Body of pancreas (tissue), 4 donors: ENCODE measurements at regions not wholly inside any gene's neighbourhood (a gene's known extent, or its start where the extent isn't known, plus 50 kb on each side); places are given as distances from the start of the nearest gene placed in this dataset.

Experiments
- CTCF ChIP-seq, 7 experiments: fragments of 450-650 bp in 4 of 7; fragments of 200-600 bp in 3 of 7; sonication (generic) in 3 of 7; IDR thresholded peaks; one replicate each; pipeline ENCODE4 v1.5.1; 2016 to 2019; ENCODE audit warnings: antibody characterized with exemption in 7 of 7
- POLR2A ChIP-seq, 3 donors: fragments of 450-650 bp; IDR thresholded peaks; one replicate each; pipeline ENCODE4 v1.6.1; 2016; ENCODE audit warnings: antibody characterized with exemption in 3 of 3, mild to moderate bottlenecking in 2 of 3

- no peak for TF ChIP-seq POLR2A (IDR thresholded peaks at IDR 0.05)
- TF ChIP-seq CTCF (IDR thresholded peaks at IDR 0.05), result no peak
Measured at GRCh38 chr22:48318575-48319320, 1508.9 kb downstream of the BRD1 start.
